HCT116 (cell line): ENCODE measurements at regions not wholly inside any gene's neighbourhood (a gene's known extent, or its start where the extent isn't known, plus 50 kb on each side); places are given as distances from the start of the nearest gene placed in this dataset.

ENCODE experiments used
- ATAC-seq: fragments of 200-7000 bp; cut with Tn5 transposase; 2 replicates; pipeline ENCODE4 v1.9.1; 2020; ENCODE audit warnings: mild to moderate bottlenecking, moderate library complexity
- BruUV-seq: library from RNA; stranded (reverse); fragments of 400-500 nt; replicated peaks from 2 replicates; lab custom pipeline; 2021; lab: Mats Ljungman, UMichigan
- CTCF ChIA-PET: fragments of 300-600 bp; sonication (Branson Sonifier 250); formaldehyde crosslinking; loops from one replicate; lab custom pipeline; 2021; ENCODE audit warnings: antibody characterized with exemption; lab: Charles Lee
- POLR2A ChIA-PET: fragments of 300-600, 350-600 bp; sonication (Branson Sonifier 250); formaldehyde crosslinking; loops from one replicate; lab custom pipeline; 2021; ENCODE audit warnings: antibody characterized with exemption; lab: Charles Lee
- RAD21 ChIA-PET, 2 experiments: fragments of 300-600 bp; sonication (Branson Sonifier 250); formaldehyde crosslinking; loops; one replicate each; lab custom pipeline; 2023; ENCODE audit warnings: low total read pairs in 2 of 2; ENCODE audit not compliant: uncharacterized antibody in 2 of 2, unreplicated experiment in 2 of 2, low non-redundant PET in 1 of 2; lab: Charles Lee
- DNase-seq: peaks from one replicate; pipeline ENCODE4 v3.0.0-alpha.2; 2010; ENCODE audit warnings: low read depth, low spot score
- H2AFZ ChIP-seq: fragments of 200-600 bp; shearing (Covaris generic), sonication (generic); 2 replicates; pipeline ENCODE4 v1.6.1; 2017; ENCODE audit warnings: low read depth, mixed run types, mixed read lengths, antibody characterized with exemption, low read length; ENCODE audit not compliant: poor library complexity, severe bottlenecking
- H3K27ac ChIP-seq: 2 replicates; pipeline ENCODE4 v1.5.1; 2012; ENCODE audit warnings: low read depth, low read length
- H3K27me3 ChIP-seq: fragments of 200-600 bp; sonication (generic); 2 replicates; pipeline ENCODE4 v1.6.1; 2016; ENCODE audit warnings: mixed run types, low read length, mixed read lengths; ENCODE audit not compliant: insufficient read depth
- H3K36me3 ChIP-seq, 2 experiments: fragments of 200-500 bp in 1 of 2; fragments of 200-600 bp in 1 of 2; sonication (Bioruptor generic) in 1 of 2; sonication (generic) in 1 of 2; 2 replicates each; pipeline versions ENCODE4 v1.5.1 to v1.6.1; 2014 to 2016; ENCODE audit warnings: low read length in 2 of 2, inconsistent platforms in 1 of 2, mixed read lengths in 1 of 2, mixed run types in 1 of 2; ENCODE audit not compliant: insufficient read depth in 2 of 2, control insufficient read depth in 1 of 2
- H3K4me1 ChIP-seq, 2 experiments: fragments of 200-600 bp in 1 of 2; sonication (generic) in 1 of 2; 2 replicates each; pipeline versions ENCODE4 v1.5.1 to v1.6.1; 2012 to 2017; ENCODE audit warnings: low read length in 2 of 2, inconsistent platforms in 1 of 2, mild to moderate bottlenecking in 1 of 2, mixed read lengths in 1 of 2, mixed run types in 1 of 2, moderate library complexity in 1 of 2; ENCODE audit not compliant: insufficient read depth in 2 of 2, control insufficient read depth in 1 of 2
- H3K4me2 ChIP-seq: fragments of 200-600 bp; sonication (generic); 2 replicates; pipeline ENCODE4 v1.6.1; 2017; ENCODE audit warnings: mixed run types, low read length, mixed read lengths
- H3K4me3 ChIP-seq, 2 experiments: fragments of 200-600 bp in 1 of 2; sonication (generic) in 1 of 2; replicated peaks in 1 of 2; 2 replicates each; pipeline ENCODE4 v1.5.1; 2011 to 2016; ENCODE audit warnings: low read length in 2 of 2, control low read depth in 1 of 2, low read depth in 1 of 2, mild to moderate bottlenecking in 1 of 2, mixed read lengths in 1 of 2, mixed run types in 1 of 2
- H3K79me2 ChIP-seq: fragments of 200-600 bp; sonication (generic); 2 replicates; pipeline ENCODE4 v1.6.1; 2017; ENCODE audit warnings: mild to moderate bottlenecking, mixed run types, low read length, moderate library complexity, mixed read lengths; ENCODE audit not compliant: insufficient read depth
- H3K9ac ChIP-seq: fragments of 200-600 bp; sonication (generic); 2 replicates; pipeline ENCODE4 v1.6.1; 2016; ENCODE audit warnings: low read length, mixed read lengths
- H3K9me2 ChIP-seq: fragments of 200-600 bp; sonication (generic), shearing (Covaris generic); 2 replicates; pipeline ENCODE4 v1.6.1; 2017; ENCODE audit warnings: mixed run types, mild to moderate bottlenecking, moderate library complexity; ENCODE audit not compliant: insufficient read depth
- H3K9me3 ChIP-seq, 2 experiments: fragments of 200-500 bp in 1 of 2; fragments of 200-600 bp in 1 of 2; sonication (Bioruptor generic) in 1 of 2; sonication (generic) in 1 of 2; 2 replicates each; pipeline ENCODE4 v1.6.1; 2014 to 2017; ENCODE audit warnings: low read length in 2 of 2, mixed read lengths in 2 of 2, inconsistent platforms in 1 of 2, low read depth in 1 of 2, mild to moderate bottlenecking in 1 of 2, mixed run types in 1 of 2, moderate library complexity in 1 of 2; ENCODE audit not compliant: control insufficient read depth in 1 of 2, insufficient read depth in 1 of 2
- H4K20me1 ChIP-seq: fragments of 200-600 bp; sonication (generic), shearing (Covaris generic); 2 replicates; pipeline ENCODE4 v1.6.1; 2017; ENCODE audit warnings: mixed run types, mild to moderate bottlenecking, moderate library complexity; ENCODE audit not compliant: insufficient read depth
- CBX3 ChIP-seq: IDR thresholded peaks from 2 replicates; pipeline ENCODE4 v1.6.1; 2012; ENCODE audit warnings: low read depth
- CEBPB ChIP-seq: IDR thresholded peaks from 2 replicates; pipeline ENCODE4 v1.6.1; 2012; ENCODE audit warnings: low read depth
- CTCF ChIP-seq, 3 experiments: fragments of 200-600 bp in 1 of 3; sonication (generic) in 1 of 3; IDR thresholded peaks in 2 of 3; conservative IDR thresholded peaks in 1 of 3; 2 replicates each; pipeline ENCODE4 v1.5.1; 2012 to 2017; ENCODE audit warnings: low read depth in 2 of 3, low read length in 2 of 3, antibody characterized with exemption in 1 of 3, borderline replicate concordance in 1 of 3, control low read depth in 1 of 3, mild to moderate bottlenecking in 1 of 3, mixed read lengths in 1 of 3, mixed run types in 1 of 3, moderate library complexity in 1 of 3; ENCODE audit not compliant: insufficient read depth in 1 of 3
- EGR1 ChIP-seq: IDR thresholded peaks from 2 replicates; pipeline ENCODE4 v1.6.1; 2012; ENCODE audit warnings: low read depth
- ELF1 ChIP-seq: IDR thresholded peaks from 2 replicates; pipeline ENCODE4 v1.6.1; 2012; ENCODE audit warnings: low read depth, borderline replicate concordance
- EZH2 ChIP-seq: fragments of 200-600 bp; sonication (generic); IDR thresholded peaks from 2 replicates; pipeline ENCODE4 v1.6.1; 2017; ENCODE audit warnings: antibody characterized with exemption, mixed run types
- EZH2phosphoT487 ChIP-seq: fragments of 200-600 bp; IDR thresholded peaks from 2 replicates; pipeline ENCODE4 v1.6.1; 2018; ENCODE audit warnings: antibody characterized with exemption, borderline replicate concordance
- POLR2AphosphoS5 ChIP-seq: IDR thresholded peaks from 2 replicates; pipeline ENCODE4 v1.6.1; 2011; ENCODE audit warnings: mild to moderate bottlenecking, low read depth, low read length, moderate library complexity
- REST ChIP-seq: IDR thresholded peaks from 2 replicates; pipeline ENCODE4 v1.6.1; 2012; ENCODE audit warnings: low read depth
- SIN3A ChIP-seq: IDR thresholded peaks from 2 replicates; pipeline ENCODE4 v1.6.1; 2012; ENCODE audit warnings: low read depth
- SP1 ChIP-seq: IDR thresholded peaks from 2 replicates; pipeline ENCODE4 v1.6.1; 2012; ENCODE audit warnings: low read depth
- SRF ChIP-seq: IDR thresholded peaks from 2 replicates; pipeline ENCODE4 v1.6.1; 2012; ENCODE audit warnings: low read depth
- ZBTB33 ChIP-seq: IDR thresholded peaks from 2 replicates; pipeline ENCODE4 v1.6.1; 2011; ENCODE audit warnings: mild to moderate bottlenecking, low read length, moderate library complexity; ENCODE audit not compliant: insufficient replicate concordance; ENCODE audit errors: extremely low read depth
- ZFX ChIP-seq: fragments of 450-650 bp; IDR thresholded peaks from 2 replicates; pipeline ENCODE4 v1.6.1; 2017
- intact Hi-C: fragments of 100-400 bp; cut with micrococcal nuclease; formaldehyde crosslinking; loops from 2 replicates; pipeline ENCODE4 v1.10.0; 2022

GRCh38 chr9:73219985-73220626 is 68.4 kb downstream of the ANXA1 start:
- H3K4me3 ChIP-seq, result no peak overlapping the region
- POLR2A ChIA-PET, result no interaction called here
- peaks cover 38% of the 10 kb centered on the region for H3K27me3 ChIP-seq
- CTCF ChIA-PET, result no interaction called here
- BruUV-seq, result no TSS peak
- H3K9ac ChIP-seq, result no peak overlapping the region
- RAD21 ChIA-PET, result no interaction called here
- H3K27ac ChIP-seq, result no peak overlapping the region
- no peaks in the 10 kb centered on the region for H3K36me3 ChIP-seq
- H3K9me3 ChIP-seq, result no peaks in the 10 kb centered on the region
- H3K79me2 ChIP-seq, result no peaks in the 10 kb centered on the region
- no peak overlapping the region for H3K4me2 ChIP-seq
- no peaks in the 10 kb centered on the region for H3K9me2 ChIP-seq
- DNase-seq (no peak), ATAC-seq (no peak)
- H3K4me1 ChIP-seq, result no peaks in the 10 kb centered on the region
- no peaks in the 10 kb centered on the region for H4K20me1 ChIP-seq
- TF ChIP-seq REST (no peak), EZH2 (no peak), SP1 (no peak), POLR2AphosphoS5 (no peak), CBX3 (no peak), ZBTB33 (no peak), ZFX (no peak), EZH2phosphoT487 (no peak), ELF1 (no peak), CTCF (IDR thresholded peaks at IDR 0.05 in 2 of 3, conservative IDR thresholded peaks at IDR 0.05 in 1 of 3; ENCODE audit: borderline replicate concordance in 1 of 3, insufficient read depth in 1 of 3, low read depth in 2 of 3, low read length in 2 of 3) (no peak), EGR1 (no peak), SIN3A (no peak), SRF (no peak), CEBPB (no peak)
- no peak overlapping the region for H2AFZ ChIP-seq
- intact Hi-C loops, result no loop called here
